Endodermal cell (in vitro differentiated cells): ENCODE measurements at regions not wholly inside any gene's neighbourhood (a gene's known extent, or its start where the extent isn't known, plus 50 kb on each side); places are given as distances from the start of the nearest gene placed in this dataset.
A peak's percentile ranks its signal among the peaks of the same experiment; 100 is the strongest.

Experiments
- DNase-seq: peaks from one replicate; pipeline ENCODE4 v3.0.0-alpha.2; 2017
- H3K27ac ChIP-seq: 2 replicates; pipeline ENCODE4 v1.5.1; 2013; ENCODE audit warnings: mild to moderate bottlenecking, low read depth, low read length, moderate library complexity
- H3K27me3 ChIP-seq: 2 replicates; pipeline ENCODE4 v1.6.1; 2013; ENCODE audit warnings: mild to moderate bottlenecking, low read length, moderate library complexity; ENCODE audit not compliant: insufficient read depth, control insufficient read depth, poor library complexity, severe bottlenecking
- H3K36me3 ChIP-seq: 2 replicates; pipeline ENCODE4 v1.7.0; 2013; ENCODE audit warnings: mild to moderate bottlenecking, low read length, moderate library complexity; ENCODE audit not compliant: control insufficient read depth, insufficient read depth
- H3K4me1 ChIP-seq: one replicate; pipeline ENCODE4 v1.7.0; 2013; ENCODE audit warnings: low read length; ENCODE audit not compliant: control insufficient read depth, insufficient read depth
- H3K4me3 ChIP-seq: 2 replicates; pipeline ENCODE4 v1.5.1; 2013; ENCODE audit warnings: mild to moderate bottlenecking, low read length, moderate library complexity
- H3K9ac ChIP-seq: 2 replicates; pipeline ENCODE4 v1.6.1; 2013; ENCODE audit warnings: mild to moderate bottlenecking, low read length, moderate library complexity; ENCODE audit not compliant: poor library complexity, severe bottlenecking; ENCODE audit errors: extremely low read depth
- H3K9me3 ChIP-seq: 2 replicates; pipeline ENCODE4 v1.6.1; 2013; ENCODE audit warnings: mild to moderate bottlenecking, low read length, moderate library complexity; ENCODE audit not compliant: control insufficient read depth
- H3K27ac Mint-ChIP-seq: 2 replicates; pipeline ENCODE4 v1.8.0; 2020; ENCODE audit warnings: mixed read lengths
- H3K27me3 Mint-ChIP-seq: 2 replicates; pipeline ENCODE4 v1.8.0; 2021; ENCODE audit warnings: mild to moderate bottlenecking, mixed read lengths; ENCODE audit not compliant: insufficient read depth
- H3K36me3 Mint-ChIP-seq: 2 replicates; pipeline ENCODE4 v1.8.0; 2020; ENCODE audit warnings: low read depth, mixed read lengths
- H3K4me1 Mint-ChIP-seq: 2 replicates; pipeline ENCODE4 v1.8.0; 2020; ENCODE audit warnings: mixed read lengths
- H3K4me3 Mint-ChIP-seq: 2 replicates; pipeline ENCODE4 v1.8.0; 2020; ENCODE audit warnings: mild to moderate bottlenecking, moderate library complexity, mixed read lengths
- H3K9me3 Mint-ChIP-seq: 2 replicates; pipeline ENCODE4 v1.8.0; 2020; ENCODE audit warnings: mild to moderate bottlenecking, mixed read lengths
- CTCF ChIP-seq: fragments of 200-600 bp; sonication (generic); conservative IDR thresholded peaks from 2 replicates; pipeline ENCODE4 v1.5.0; 2021; ENCODE audit warnings: antibody characterized with exemption, mild to moderate bottlenecking
- WGBS, 2 experiments: methylation state at CpG; one replicate each; pipeline versions ENCODE4 v1.1.5 to v1.1.7; 2013; ENCODE audit warnings: missing lambda C conversion rate in 2 of 2, mixed read lengths in 1 of 2; ENCODE audit not compliant: insufficient coverage in 1 of 2, insufficient read length in 1 of 2; 5-methylcytosine and 5-hydroxymethylcytosine counted together

DNA sequence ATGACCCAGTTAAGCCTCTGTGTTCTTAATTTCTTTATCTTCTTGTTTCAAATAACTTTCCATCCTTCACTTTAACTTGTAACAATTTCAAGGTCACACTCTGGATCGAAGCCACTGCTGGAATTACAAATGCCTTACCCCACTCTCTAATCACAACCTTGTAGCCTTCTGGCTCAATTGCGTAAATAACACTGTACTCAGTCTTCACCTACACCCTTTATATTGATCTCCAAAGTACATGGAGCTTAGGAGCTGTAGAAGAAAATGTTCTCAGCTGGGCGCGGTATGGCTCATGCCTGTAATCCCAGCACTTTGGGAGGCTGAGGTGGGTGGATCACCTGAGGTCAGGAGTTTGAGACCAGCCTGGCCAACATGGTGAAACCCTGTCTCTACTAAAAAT lies 164.3 kb upstream of the NPSR1 start:
- Histone ChIP-seq H3K27ac (no peak overlapping the region), H3K4me1 (no peaks in the 10 kb centered on the region), H3K27me3 (peaks cover 10% of the 10 kb centered on the region), H3K9me3 (no peaks in the 10 kb centered on the region), H3K9ac (no peak overlapping the region), H3K36me3 (no peaks in the 10 kb centered on the region), H3K4me3 (no peak overlapping the region)
- Mint-ChIP-seq H3K27ac (no peak overlapping the region), H3K4me3 (no peak overlapping the region), H3K4me1 (peaks cover 4% of the 10 kb centered on the region), H3K27me3 (peaks cover 14% of the 10 kb centered on the region), H3K9me3 (no peaks in the 10 kb centered on the region), H3K36me3 (no peaks in the 10 kb centered on the region)
- DNase-seq = no peak
- WGBS, 2 experiments = 91 to 95% methylated on average over 3 to 4 of the region's 4 CpGs
- TF ChIP-seq CTCF = no peak

DNA sequence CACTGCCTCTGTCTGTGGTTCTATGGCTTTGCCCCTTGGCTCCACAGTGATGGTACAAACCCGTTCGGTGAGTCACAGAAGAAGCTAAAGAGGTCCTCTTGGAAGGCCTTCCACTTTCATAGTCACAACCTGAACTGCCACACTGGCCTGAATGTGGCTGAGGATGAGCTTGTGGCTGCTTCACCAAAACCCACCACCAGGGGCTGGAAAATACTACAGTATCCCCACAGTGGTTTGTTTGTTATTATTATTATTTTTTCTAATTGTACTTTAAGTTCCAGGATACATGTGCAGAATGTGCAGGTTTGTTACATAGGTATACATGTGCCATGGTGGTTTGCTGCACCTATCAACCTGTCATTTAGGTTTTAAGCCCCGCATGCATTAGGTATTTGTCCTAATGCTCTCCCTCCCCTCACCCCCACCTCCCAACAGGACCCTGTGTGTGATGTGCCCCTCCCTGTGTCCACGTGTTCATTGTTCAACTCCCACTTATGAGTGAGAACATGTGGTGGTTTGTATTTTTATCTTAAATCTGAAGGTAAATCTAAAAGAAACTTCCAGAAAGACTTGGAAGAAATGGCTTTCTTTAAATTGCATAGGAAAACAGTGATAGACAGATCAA lies 160.8 kb upstream of the NPSR1 start:
- Histone ChIP-seq H3K27ac (no peak overlapping the region), H3K27me3 (peaks cover 32% of the 10 kb centered on the region), H3K9me3 (no peaks in the 10 kb centered on the region), H3K9ac (no peak overlapping the region), H3K36me3 (no peaks in the 10 kb centered on the region), H3K4me3 (no peak overlapping the region), H3K4me1 (no peaks in the 10 kb centered on the region)
- no peaks in the 10 kb centered on the region for H3K36me3 Mint-ChIP-seq
- peaks cover under 1% of the 10 kb centered on the region for H3K9me3 Mint-ChIP-seq
- no peak overlapping the region for H3K4me3 Mint-ChIP-seq
- H3K4me1 Mint-ChIP-seq = no peaks in the 10 kb centered on the region
- TF ChIP-seq CTCF = peak; percentile 84
- 84% methylated on average over 4 of the region's 4 CpGs; no CpG with 5 or more reads in 1 of the 2 experiments for WGBS, 2 experiments
- peak; percentile 72 for DNase-seq
- H3K27ac Mint-ChIP-seq = no peak overlapping the region
- peaks cover 47% of the 10 kb centered on the region for H3K27me3 Mint-ChIP-seq

- Mint-ChIP-seq H3K9me3 (peaks cover 2% of the 10 kb centered on the region), H3K4me3 (no peak overlapping the region), H3K27me3 (peaks cover 68% of the 10 kb centered on the region), H3K4me1 (no peaks in the 10 kb centered on the region), H3K36me3 (no peaks in the 10 kb centered on the region), H3K27ac (no peak overlapping the region)
- Histone ChIP-seq H3K36me3 (no peaks in the 10 kb centered on the region), H3K4me3 (no peak overlapping the region), H3K4me1 (no peaks in the 10 kb centered on the region), H3K9ac (no peak overlapping the region), H3K9me3 (peaks cover 13% of the 10 kb centered on the region), H3K27me3 (peaks cover 40% of the 10 kb centered on the region), H3K27ac (no peak overlapping the region)
- DNase-seq = no peak
- 71% methylated on average over 1 of the region's 1 CpG; no CpG with 5 or more reads in 1 of the 2 experiments for WGBS, 2 experiments
- TF ChIP-seq CTCF = no peak
Observed at GRCh38 chr7:34501156-34501555, 156.9 kb upstream of the NPSR1 start.
